ENCODE measurements at regions not wholly inside any gene's neighbourhood (a gene's known extent, or its start where the extent isn't known, plus 50 kb on each side); places are given as distances from the start of the nearest gene placed in this dataset.

GRCh38 chr2:144130551-144130950 is 389.4 kb downstream of the ZEB2 start:
- no peaks in the 10 kb centered on the region for H3K79me1 ChIP-seq (ENCODE audit: insufficient read depth, low read depth, low read length, poor library complexity, severe bottlenecking)
- H3K4ac ChIP-seq (ENCODE audit: low read depth, low read length) = no peak overlapping the region
- no peak overlapping the region for H4K91ac ChIP-seq (ENCODE audit: insufficient read length, low read depth, low read length)
- H3K9ac ChIP-seq (ENCODE audit: extremely low read depth, insufficient read length, low read length) = no peak overlapping the region
- H3K23ac ChIP-seq (ENCODE audit: insufficient read length, low read depth, low read length) = no peak overlapping the region
- H4K20me1 ChIP-seq (ENCODE audit: control insufficient read depth, insufficient read depth, insufficient read length) = no peaks in the 10 kb centered on the region
- no peak overlapping the region for H2AK5ac ChIP-seq (ENCODE audit: insufficient read length, low read length)
- no peaks in the 10 kb centered on the region for H3K27me3 ChIP-seq (ENCODE audit: insufficient read depth, low read length)
- no peak overlapping the region for H2AFZ ChIP-seq (ENCODE audit: low read length)
- no peaks in the 10 kb centered on the region for H3K79me2 ChIP-seq (ENCODE audit: insufficient read depth, low read length)
- Mint-ChIP-seq H3K36me3 (ENCODE audit: insufficient read depth in 1 of 3, low read depth in 3 of 3) (no peaks in the 10 kb centered on the region), H3K27me3 (ENCODE audit: low read depth) (peaks cover 4% of the 10 kb centered on the region; the same call in 1 of the 2 replicates), H3K4me1 (peaks cover 8 to 14% of the 10 kb centered on the region in 2 experiments), H3K4me3 (no peak overlapping the region), H3K27ac (no peak overlapping the region; a peak in 1 of 7 replicates), H3K9me3 (no peaks in the 10 kb centered on the region)
- H2BK20ac ChIP-seq (ENCODE audit: low read depth, low read length, poor library complexity, severe bottlenecking) = no peak overlapping the region
- TF ChIP-seq CTCF (conservative IDR thresholded peaks at IDR 0.05) = no peak
- no peak overlapping the region for H3K27ac ChIP-seq (ENCODE audit: insufficient read length, low read depth, low read length)
- no peak overlapping the region for H4K5ac ChIP-seq (ENCODE audit: insufficient read length, low read depth, low read length)
- DNase-seq = no peak
- H3K56ac ChIP-seq (ENCODE audit: insufficient read length, low read depth, low read length) = no peak overlapping the region
- no peak overlapping the region for H2BK120ac ChIP-seq (ENCODE audit: low read depth, low read length, poor library complexity, severe bottlenecking)
- H3K18ac ChIP-seq (ENCODE audit: insufficient read length, low read depth, low read length) = no peak overlapping the region
- H2BK5ac ChIP-seq (ENCODE audit: insufficient read length, low read length) = no peak overlapping the region
- no peak overlapping the region for H3K4me2 ChIP-seq (ENCODE audit: insufficient read depth, insufficient read length, low read length)
- H2BK15ac ChIP-seq (ENCODE audit: low read depth, low read length) = no peak overlapping the region
- no peaks in the 10 kb centered on the region for H3K23me2 ChIP-seq (ENCODE audit: insufficient read length, low read depth, low read length, poor library complexity, severe bottlenecking)
- H3K9me3 ChIP-seq (ENCODE audit: control insufficient read depth, low read depth, low read length) = no peaks in the 10 kb centered on the region
- H3K14ac ChIP-seq (ENCODE audit: insufficient read depth, low read length) = no peak overlapping the region
- no peak overlapping the region for H2BK12ac ChIP-seq (ENCODE audit: insufficient read length, low read depth, low read length)
- H3T11ph ChIP-seq (ENCODE audit: low read length) = no peak overlapping the region
- H3K4me1 ChIP-seq (ENCODE audit: insufficient read depth, low read length) = no peaks in the 10 kb centered on the region; the same call in 1 of the 2 replicates
- no peak overlapping the region for H4K8ac ChIP-seq (replicated peaks; ENCODE audit: insufficient read length, low read depth, low read length)

Data from H9 (cell line).